ENCODE measurements at regions not wholly inside any gene's neighbourhood (a gene's known extent, or its start where the extent isn't known, plus 50 kb on each side); places are given as distances from the start of the nearest gene placed in this dataset.

DNA sequence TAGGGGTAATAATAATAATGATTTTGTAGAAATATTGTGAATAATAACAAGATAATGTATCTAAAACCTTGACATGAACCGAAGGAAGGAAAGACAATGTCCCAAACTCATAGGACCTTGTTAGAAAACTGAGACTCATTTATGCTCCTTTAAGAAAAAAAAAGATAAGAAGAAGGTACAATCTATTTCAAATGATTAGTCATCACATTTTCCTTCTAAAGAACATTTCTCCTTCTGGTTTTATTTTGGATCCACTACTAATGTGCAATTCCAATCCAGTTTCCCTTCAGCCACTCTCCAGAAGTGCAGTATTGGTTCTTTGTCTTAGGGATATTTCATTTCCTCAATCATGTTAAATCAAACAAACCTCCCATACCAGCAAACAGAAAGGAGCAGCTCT lies 526.7 kb downstream of the FUT8 start:
- TF ChIP-seq EZH2phosphoT487 (IDR thresholded peaks at IDR 0.05; ENCODE audit: low read length) (no peak), EZH2 (optimal IDR thresholded peaks at IDR 0.05; ENCODE audit: low read depth, low read length) (no peak)
- TF ChIP-seq, protein P1, sequence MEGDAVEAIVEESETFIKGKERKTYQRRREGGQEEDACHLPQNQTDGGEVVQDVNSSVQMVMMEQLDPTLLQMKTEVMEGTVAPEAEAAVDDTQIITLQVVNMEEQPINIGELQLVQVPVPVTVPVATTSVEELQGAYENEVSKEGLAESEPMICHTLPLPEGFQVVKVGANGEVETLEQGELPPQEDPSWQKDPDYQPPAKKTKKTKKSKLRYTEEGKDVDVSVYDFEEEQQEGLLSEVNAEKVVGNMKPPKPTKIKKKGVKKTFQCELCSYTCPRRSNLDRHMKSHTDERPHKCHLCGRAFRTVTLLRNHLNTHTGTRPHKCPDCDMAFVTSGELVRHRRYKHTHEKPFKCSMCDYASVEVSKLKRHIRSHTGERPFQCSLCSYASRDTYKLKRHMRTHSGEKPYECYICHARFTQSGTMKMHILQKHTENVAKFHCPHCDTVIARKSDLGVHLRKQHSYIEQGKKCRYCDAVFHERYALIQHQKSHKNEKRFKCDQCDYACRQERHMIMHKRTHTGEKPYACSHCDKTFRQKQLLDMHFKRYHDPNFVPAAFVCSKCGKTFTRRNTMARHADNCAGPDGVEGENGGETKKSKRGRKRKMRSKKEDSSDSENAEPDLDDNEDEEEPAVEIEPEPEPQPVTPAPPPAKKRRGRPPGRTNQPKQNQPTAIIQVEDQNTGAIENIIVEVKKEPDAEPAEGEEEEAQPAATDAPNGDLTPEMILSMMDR (IDR thresholded peaks at IDR 0.05; ENCODE audit: low read length), result no peak
- no peaks in the 10 kb centered on the region for H3F3A ChIP-seq (ENCODE audit: insufficient read depth, low read length)
- no peaks in the 10 kb centered on the region for H3K9me2 ChIP-seq (replicated peaks; ENCODE audit: insufficient read depth, low read length)
- no peaks in the 10 kb centered on the region for H3K4me1 ChIP-seq (ENCODE audit: low read length)
- no peaks in the 10 kb centered on the region for H3K27me3 ChIP-seq (replicated peaks; ENCODE audit: insufficient read depth, low read length)
- no peaks in the 10 kb centered on the region for H3K9me3 ChIP-seq (replicated peaks; ENCODE audit: insufficient read depth, low read length)
- H4K20me1 ChIP-seq (ENCODE audit: insufficient read depth, low read length), result no peaks in the 10 kb centered on the region
- no peak overlapping the region for H3K27ac ChIP-seq (ENCODE audit: low read length)
- H3K9ac ChIP-seq (ENCODE audit: low read length), result no peak overlapping the region
- no peaks in the 10 kb centered on the region for H3K79me2 ChIP-seq (ENCODE audit: low read length)
- no peak overlapping the region for H2AFZ ChIP-seq (ENCODE audit: low read length)
- no peaks in the 10 kb centered on the region for H3K36me3 ChIP-seq (replicated peaks; ENCODE audit: insufficient read depth, low read length)
- no peak overlapping the region for H3K4me2 ChIP-seq (ENCODE audit: low read depth, low read length)
- H3K4me3 ChIP-seq (ENCODE audit: low read length), result no peak overlapping the region
- no peak for DNase-seq

DNA sequence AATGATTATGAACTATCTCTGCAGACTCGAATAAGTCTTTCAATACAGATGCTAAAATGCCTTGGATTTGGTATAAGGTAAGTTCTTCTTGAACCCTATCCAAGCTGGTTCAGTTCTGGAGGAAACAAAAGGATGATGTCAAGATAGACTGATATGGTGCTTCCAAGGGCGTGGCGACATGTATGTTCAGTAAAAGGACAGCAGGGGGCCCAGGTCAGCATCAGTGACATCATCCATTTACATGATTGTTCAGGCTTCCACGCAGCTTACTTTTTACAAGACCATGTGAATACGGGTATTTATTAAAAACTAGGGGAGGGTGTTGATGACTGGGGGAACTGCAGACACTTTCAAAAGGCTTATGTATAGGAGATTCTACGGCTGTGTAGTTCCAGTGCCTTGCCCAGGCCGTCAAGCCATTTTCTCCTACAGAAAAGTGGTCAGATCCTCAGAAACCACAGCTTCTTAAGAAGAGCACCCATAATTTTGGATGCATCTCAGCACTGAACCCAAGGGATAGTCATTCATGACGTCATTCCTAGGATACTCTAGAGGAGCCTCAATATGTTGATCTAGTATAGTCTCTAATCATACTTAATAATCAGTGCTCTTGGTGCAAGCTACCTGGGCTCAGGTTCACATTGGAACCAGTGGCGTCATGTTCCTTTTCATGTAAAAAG lies 527.7 kb downstream of the FUT8 start:
- Histone ChIP-seq H3K4me2 (ENCODE audit: low read depth, low read length) (no peak overlapping the region), H3K27ac (ENCODE audit: low read length) (no peak overlapping the region), H2AFZ (ENCODE audit: low read length) (no peak overlapping the region), H3K36me3 (replicated peaks; ENCODE audit: insufficient read depth, low read length) (no peaks in the 10 kb centered on the region), H3K4me1 (ENCODE audit: low read length) (no peaks in the 10 kb centered on the region), H3K4me3 (ENCODE audit: low read length) (no peak overlapping the region), H3F3A (ENCODE audit: insufficient read depth, low read length) (no peaks in the 10 kb centered on the region), H3K9me2 (replicated peaks; ENCODE audit: insufficient read depth, low read length) (no peaks in the 10 kb centered on the region), H3K79me2 (ENCODE audit: low read length) (no peaks in the 10 kb centered on the region), H3K27me3 (replicated peaks; ENCODE audit: insufficient read depth, low read length) (no peaks in the 10 kb centered on the region), H3K9ac (ENCODE audit: low read length) (no peak overlapping the region), H4K20me1 (ENCODE audit: insufficient read depth, low read length) (no peaks in the 10 kb centered on the region), H3K9me3 (replicated peaks; ENCODE audit: insufficient read depth, low read length) (no peaks in the 10 kb centered on the region)
- DNase-seq, result no peak
- no peak for TF ChIP-seq EZH2phosphoT487 (IDR thresholded peaks at IDR 0.05; ENCODE audit: low read length)
- TF ChIP-seq, protein P1 (IDR thresholded peaks at IDR 0.05; ENCODE audit: low read length), result peak; percentile 29

DNA sequence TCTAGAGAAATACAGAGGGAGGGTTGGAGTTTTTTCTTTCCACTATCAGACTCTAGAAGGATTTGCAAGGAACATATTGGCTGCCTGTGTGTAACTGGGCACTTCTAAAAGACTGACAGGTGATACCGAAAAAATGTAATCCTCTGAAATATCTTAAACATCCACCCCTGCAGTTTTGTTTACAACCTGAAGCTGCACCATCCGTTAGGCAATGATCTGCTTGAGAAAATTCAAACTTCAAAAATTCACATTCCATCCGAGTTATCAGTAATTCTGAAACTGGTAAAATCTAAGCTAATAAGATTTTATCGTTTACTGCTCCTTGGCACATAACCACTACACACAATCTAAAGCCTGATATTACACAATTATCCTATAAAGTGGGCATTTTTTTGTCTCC lies 528.6 kb downstream of the FUT8 start:
- DNase-seq, result no peak
- Histone ChIP-seq H3K9ac (ENCODE audit: low read length) (no peak overlapping the region), H3K27ac (ENCODE audit: low read length) (no peak overlapping the region), H2AFZ (ENCODE audit: low read length) (no peak overlapping the region), H3K4me2 (ENCODE audit: low read depth, low read length) (no peak overlapping the region), H3K4me3 (ENCODE audit: low read length) (no peak overlapping the region), H3K9me2 (replicated peaks; ENCODE audit: insufficient read depth, low read length) (no peaks in the 10 kb centered on the region), H4K20me1 (ENCODE audit: insufficient read depth, low read length) (no peaks in the 10 kb centered on the region), H3K79me2 (ENCODE audit: low read length) (no peaks in the 10 kb centered on the region), H3K36me3 (replicated peaks; ENCODE audit: insufficient read depth, low read length) (no peaks in the 10 kb centered on the region), H3K4me1 (ENCODE audit: low read length) (no peaks in the 10 kb centered on the region), H3F3A (ENCODE audit: insufficient read depth, low read length) (no peaks in the 10 kb centered on the region), H3K27me3 (replicated peaks; ENCODE audit: insufficient read depth, low read length) (no peaks in the 10 kb centered on the region), H3K9me3 (replicated peaks; ENCODE audit: insufficient read depth, low read length) (no peaks in the 10 kb centered on the region)
- TF ChIP-seq EZH2 (optimal IDR thresholded peaks at IDR 0.05; ENCODE audit: low read depth, low read length) (no peak), EZH2phosphoT487 (IDR thresholded peaks at IDR 0.05; ENCODE audit: low read length) (no peak)
- TF ChIP-seq, protein P1 (IDR thresholded peaks at IDR 0.05; ENCODE audit: low read length), result no peak
